WERI-Rb-1 (cell line): ENCODE measurements at regions not wholly inside any gene's neighbourhood (a gene's known extent, or its start where the extent isn't known, plus 50 kb on each side); places are given as distances from the start of the nearest gene placed in this dataset.

Experiments used
- DNase-seq: peaks from one replicate; pipeline ENCODE4 v3.0.0-alpha.2; 2020
- H3K27ac ChIP-seq: fragments of 250-450 bp; sonication (Bioruptor Pico); 2 replicates; pipeline ENCODE4 v1.5.1; 2020; ENCODE audit warnings: mild to moderate bottlenecking, moderate library complexity
- H3K27me3 ChIP-seq: fragments of 250-450 bp; sonication (Bioruptor Pico); 2 replicates; pipeline ENCODE4 v1.5.1; 2021; ENCODE audit warnings: mild to moderate bottlenecking, low read depth, moderate library complexity; ENCODE audit not compliant: insufficient read depth, severe bottlenecking
- H3K36me3 ChIP-seq: fragments of 250-450 bp; sonication (Bioruptor Pico); 2 replicates; pipeline ENCODE4 v1.5.1; 2020; ENCODE audit warnings: mild to moderate bottlenecking, moderate library complexity
- H3K4me3 ChIP-seq: 2 replicates; pipeline ENCODE4 v1.5.1; 2011; ENCODE audit warnings: low read depth, mild to moderate bottlenecking, control low read depth, low read length
- H3K9me3 ChIP-seq: fragments of 250-450 bp; sonication (Bioruptor Pico); 2 replicates; pipeline ENCODE4 v1.5.1; 2021; ENCODE audit warnings: mild to moderate bottlenecking, moderate library complexity; ENCODE audit not compliant: severe bottlenecking
- CTCF ChIP-seq: IDR thresholded peaks from 2 replicates; pipeline ENCODE4 v1.5.1; 2011; ENCODE audit warnings: low read depth, mild to moderate bottlenecking, control low read depth, inconsistent platforms, low read length

GRCh38 chr10:108990441-108990840 lies 932.9 kb downstream of the XPNPEP1 start:
- Histone ChIP-seq H3K4me3 (no peak overlapping the region), H3K9me3 (no peaks in the 10 kb centered on the region), H3K27me3 (no peaks in the 10 kb centered on the region), H3K27ac (no peak overlapping the region), H3K36me3 (no peaks in the 10 kb centered on the region)
- TF ChIP-seq CTCF = no peak
- no peak for DNase-seq

- H3K4me3 ChIP-seq = no peak overlapping the region
Observed at GRCh38 chr10:108989976-108990375, 933.3 kb downstream of the XPNPEP1 start.

GRCh38 chr10:108982159-108982558 lies 941.2 kb downstream of the XPNPEP1 start:
- TF ChIP-seq CTCF = no peak
- Histone ChIP-seq H3K9me3 (no peaks in the 10 kb centered on the region), H3K27ac (no peak overlapping the region), H3K36me3 (no peaks in the 10 kb centered on the region), H3K27me3 (no peaks in the 10 kb centered on the region), H3K4me3 (no peak overlapping the region)
- no peak for DNase-seq

More at GRCh38 chr10:108989976-108990375, 933.3 kb downstream of the XPNPEP1 start:
- Histone ChIP-seq H3K9me3 (no peaks in the 10 kb centered on the region), H3K36me3 (no peaks in the 10 kb centered on the region), H3K27ac (no peak overlapping the region), H3K27me3 (no peaks in the 10 kb centered on the region)
- DNase-seq = no peak
- no peak for TF ChIP-seq CTCF

GRCh38 chr10:108980869-108981268 lies 942.4 kb downstream of the XPNPEP1 start:
- no peak for DNase-seq
- H3K4me3 ChIP-seq = no peak overlapping the region
- H3K36me3 ChIP-seq = no peaks in the 10 kb centered on the region
- H3K9me3 ChIP-seq = no peaks in the 10 kb centered on the region
- TF ChIP-seq CTCF = no peak
- no peak overlapping the region for H3K27ac ChIP-seq
- H3K27me3 ChIP-seq = no peaks in the 10 kb centered on the region

- Histone ChIP-seq H3K27ac (no peak overlapping the region), H3K27me3 (no peaks in the 10 kb centered on the region), H3K9me3 (no peaks in the 10 kb centered on the region), H3K36me3 (no peaks in the 10 kb centered on the region), H3K4me3 (no peak overlapping the region)
- DNase-seq = no peak
- TF ChIP-seq CTCF = no peak
Observed at GRCh38 chr10:108975459-108976058, 947.8 kb downstream of the XPNPEP1 start.

GRCh38 chr10:108970016-108970415 lies 953.3 kb downstream of the XPNPEP1 start:
- H3K4me3 ChIP-seq = no peak overlapping the region
- no peaks in the 10 kb centered on the region for H3K36me3 ChIP-seq
- no peak for TF ChIP-seq CTCF
- H3K27me3 ChIP-seq = no peaks in the 10 kb centered on the region
- no peaks in the 10 kb centered on the region for H3K9me3 ChIP-seq
- H3K27ac ChIP-seq = no peak overlapping the region
- DNase-seq = no peak
